Sigmoid colon (tissue), 4 donors: ENCODE measurements at regions not wholly inside any gene's neighbourhood (a gene's known extent, or its start where the extent isn't known, plus 50 kb on each side); places are given as distances from the start of the nearest gene placed in this dataset.

Experiments
- CTCF ChIP-seq, 4 experiments: fragments of 450-650 bp in 3 of 4; fragments of 200-600 bp in 1 of 4; IDR thresholded peaks; one replicate each; pipeline ENCODE4 v1.5.1; 2016 to 2019; ENCODE audit warnings: antibody characterized with exemption in 4 of 4, mild to moderate bottlenecking in 3 of 4, moderate library complexity in 2 of 4
- EP300 ChIP-seq, 4 donors: sonication (generic); formaldehyde crosslinking; IDR thresholded peaks; one replicate each; pipeline ENCODE4 v1.6.1; 2017; ENCODE audit warnings: antibody characterized with exemption in 4 of 4
- POLR2A ChIP-seq, 2 donors: fragments of 450-650 bp; IDR thresholded peaks; one replicate each; pipeline ENCODE4 v1.6.1; 2016; ENCODE audit warnings: antibody characterized with exemption in 2 of 2, mild to moderate bottlenecking in 2 of 2, moderate library complexity in 2 of 2
- POLR2AphosphoS5 ChIP-seq, 4 donors: sonication (generic); formaldehyde crosslinking; IDR thresholded peaks; one replicate each; pipeline ENCODE4 v1.6.1; 2017; ENCODE audit warnings: antibody characterized with exemption in 4 of 4

DNA sequence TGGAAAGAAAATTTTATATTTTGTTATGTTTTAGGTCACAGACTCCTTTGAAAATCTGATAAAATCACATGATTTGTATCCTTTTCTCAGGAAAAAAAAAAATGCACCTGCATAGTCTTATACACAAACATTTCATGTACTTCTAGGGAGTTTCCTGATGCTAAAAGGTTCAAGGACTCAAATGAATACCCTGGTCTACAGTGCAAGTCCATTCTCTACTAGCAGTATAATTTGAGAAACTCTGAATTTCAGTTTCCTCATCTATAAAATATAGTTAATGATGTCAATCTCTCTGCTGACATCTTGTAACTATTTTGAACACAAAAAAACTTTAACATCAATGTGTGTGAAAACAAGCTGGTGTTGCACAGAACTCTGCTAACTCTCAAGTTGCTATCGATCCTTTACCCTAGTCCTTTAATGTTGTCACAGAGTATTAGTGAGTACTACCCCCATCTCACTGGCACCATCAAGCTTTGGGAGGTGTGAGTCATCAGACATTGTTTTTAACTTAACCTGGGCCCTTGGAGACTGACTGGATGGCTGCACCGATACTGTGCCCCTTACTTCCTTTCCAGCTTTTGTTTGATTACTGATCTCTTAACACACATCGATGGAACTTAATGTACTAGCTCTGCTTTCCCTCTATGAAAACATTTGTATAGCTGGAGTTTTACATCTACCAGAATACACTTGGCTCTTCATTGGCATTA, 251.9 kb upstream of the SOX5 start:
- TF ChIP-seq POLR2A (IDR thresholded peaks at IDR 0.05) (no peak), CTCF (IDR thresholded peaks at IDR 0.05) (no peak), POLR2AphosphoS5 (IDR thresholded peaks at IDR 0.05) (no peak), EP300 (IDR thresholded peaks at IDR 0.05) (no peak)
